ENCODE measurements at regions not wholly inside any gene's neighbourhood (a gene's known extent, or its start where the extent isn't known, plus 50 kb on each side); places are given as distances from the start of the nearest gene placed in this dataset.

GRCh38 chr2:45154606-45155155, 145.4 kb upstream of the SIX2 start:
- no peak for DNase-seq (ENCODE audit: extremely low read depth, low read depth)

DNA sequence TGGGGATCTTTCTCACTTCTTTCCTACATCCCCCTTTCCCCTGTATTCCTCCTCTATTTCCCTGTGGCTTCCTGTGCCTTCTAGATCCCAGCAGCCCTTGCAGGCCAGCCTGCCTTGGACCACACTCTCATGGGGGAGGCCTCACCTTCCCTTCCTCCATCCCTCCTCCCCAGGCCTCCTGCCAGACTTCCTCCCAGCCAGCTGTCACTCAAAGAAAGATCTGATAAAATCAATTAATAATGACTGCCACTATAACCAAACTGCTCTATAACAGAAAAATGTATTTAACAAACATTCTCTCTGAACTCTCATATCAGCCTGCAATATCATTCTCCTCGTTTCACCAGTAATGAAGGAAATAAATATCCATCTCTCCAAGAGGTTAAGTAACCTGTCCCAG, 144.9 kb upstream of the SIX2 start:
- no peak for DNase-seq (ENCODE audit: extremely low read depth, low read depth)

- DNase-seq (ENCODE audit: extremely low read depth, low read depth): no peak
Observed at GRCh38 chr2:45153121-45153520, 143.9 kb upstream of the SIX2 start.

GRCh38 chr2:45152691-45153090, 143.4 kb upstream of the SIX2 start:
- DNase-seq (ENCODE audit: extremely low read depth, low read depth): no peak

DNA sequence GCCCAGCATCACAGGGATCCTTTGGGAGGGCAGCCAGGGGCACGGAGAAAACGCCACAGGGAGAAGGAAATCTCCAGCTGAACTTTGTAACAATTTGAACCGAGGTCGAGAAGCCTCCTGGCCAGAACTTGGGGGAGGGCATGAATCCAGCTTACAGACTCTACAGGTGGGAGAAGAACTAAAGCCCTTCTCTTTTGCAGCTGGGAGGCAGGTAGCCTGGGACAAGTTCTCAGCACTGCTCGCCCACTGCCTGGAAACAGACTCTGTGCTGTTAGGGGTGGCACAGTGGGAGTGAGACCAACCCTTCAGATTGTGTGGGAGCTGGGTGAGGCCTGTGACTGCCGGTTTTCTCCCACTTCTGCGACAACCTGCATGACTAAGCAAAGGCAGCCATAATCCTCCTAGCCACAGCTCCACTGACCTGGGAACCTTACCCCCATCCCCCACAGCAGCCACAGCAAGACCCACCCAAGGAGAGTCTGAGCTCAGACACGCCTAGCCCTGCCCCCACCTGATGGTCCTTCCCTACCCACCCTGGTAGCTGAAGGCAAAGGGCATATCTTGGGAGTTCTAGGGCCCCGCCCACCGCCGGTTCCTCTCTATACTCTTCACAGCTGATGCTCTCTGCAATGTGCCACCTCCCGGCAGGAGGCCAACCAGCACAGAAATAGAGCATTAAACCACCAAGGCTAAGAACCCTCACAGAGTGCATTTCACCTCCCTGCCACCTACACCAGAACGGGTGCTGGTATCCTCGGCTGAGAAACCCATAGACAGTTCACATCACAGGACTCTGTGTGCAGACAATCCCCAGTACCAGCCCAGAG, 136.0 kb upstream of the SIX2 start:
- DNase-seq (ENCODE audit: extremely low read depth, low read depth): no peak

DNA sequence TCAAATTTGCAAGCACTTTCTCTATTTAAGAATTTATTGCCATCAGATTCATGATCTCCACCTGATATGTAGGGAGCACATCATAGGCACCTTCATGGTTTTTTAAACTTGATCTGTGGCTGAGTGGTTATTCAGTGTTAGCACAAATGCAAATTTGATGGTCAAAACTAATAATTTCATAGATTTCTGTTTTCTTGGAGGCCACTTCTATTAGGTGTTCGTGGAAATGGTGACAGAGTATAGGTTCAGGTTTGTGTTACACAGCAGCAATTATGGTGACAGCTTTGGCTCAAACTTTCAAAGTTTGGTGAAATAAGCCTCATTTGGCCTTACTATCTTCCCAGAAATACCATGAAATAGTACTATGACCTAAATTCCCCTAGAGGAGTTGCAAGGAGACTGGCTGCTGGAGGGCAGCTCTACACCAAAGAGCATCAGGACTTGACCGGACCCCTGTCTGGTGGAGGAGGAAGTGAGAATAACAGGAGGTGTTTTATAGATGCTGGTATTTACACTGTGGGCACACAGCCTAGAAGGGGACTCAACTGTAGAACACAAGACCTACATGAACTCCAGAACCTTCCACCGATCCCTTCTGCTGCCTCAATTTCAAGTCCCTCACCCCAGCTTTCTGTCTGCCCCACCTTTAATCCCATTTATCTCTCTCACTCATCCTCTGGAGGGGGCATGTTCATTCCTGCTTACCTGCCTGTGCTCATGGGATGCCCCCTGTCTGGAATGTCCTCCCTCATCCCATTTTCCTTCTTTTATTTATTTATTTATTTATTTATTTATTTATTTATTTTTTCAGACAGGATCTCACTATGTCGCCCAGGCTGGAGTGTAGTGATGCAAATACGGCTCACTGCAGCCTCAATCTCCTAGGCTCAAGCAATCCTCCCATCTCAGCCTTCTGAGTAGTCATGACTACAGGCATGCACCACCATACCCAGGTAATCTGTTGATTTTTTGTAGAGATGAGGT, 132.9 kb upstream of the SIX2 start:
- no peak for DNase-seq (ENCODE audit: extremely low read depth, low read depth)

- DNase-seq (ENCODE audit: extremely low read depth, low read depth): no peak
Observed at GRCh38 chr2:45140675-45141074, 131.4 kb upstream of the SIX2 start.

DNA sequence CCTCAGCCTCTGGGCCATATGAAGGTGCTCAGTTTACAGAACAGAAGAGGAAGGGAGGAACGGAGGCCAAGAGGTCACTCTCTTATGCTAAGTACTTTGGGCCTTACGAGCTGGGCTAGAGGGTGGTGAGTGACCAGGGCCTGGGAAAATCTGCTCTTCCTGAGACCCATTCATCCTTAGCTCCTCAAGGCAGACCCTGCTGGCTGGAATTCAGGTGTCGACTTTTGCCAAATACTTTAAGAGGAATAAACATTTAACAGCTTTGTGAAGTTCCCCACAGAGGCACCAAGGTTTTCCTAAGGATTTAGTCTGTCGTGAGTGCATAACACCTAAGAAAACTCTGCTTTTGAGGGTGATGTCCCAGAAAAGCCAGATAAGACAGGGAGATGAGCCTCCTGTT, 129.7 kb upstream of the SIX2 start:
- no peak for DNase-seq (ENCODE audit: extremely low read depth, low read depth)

- DNase-seq (ENCODE audit: extremely low read depth, low read depth): no peak
Observed at GRCh38 chr2:45137966-45138695, 128.9 kb upstream of the SIX2 start.

DNA sequence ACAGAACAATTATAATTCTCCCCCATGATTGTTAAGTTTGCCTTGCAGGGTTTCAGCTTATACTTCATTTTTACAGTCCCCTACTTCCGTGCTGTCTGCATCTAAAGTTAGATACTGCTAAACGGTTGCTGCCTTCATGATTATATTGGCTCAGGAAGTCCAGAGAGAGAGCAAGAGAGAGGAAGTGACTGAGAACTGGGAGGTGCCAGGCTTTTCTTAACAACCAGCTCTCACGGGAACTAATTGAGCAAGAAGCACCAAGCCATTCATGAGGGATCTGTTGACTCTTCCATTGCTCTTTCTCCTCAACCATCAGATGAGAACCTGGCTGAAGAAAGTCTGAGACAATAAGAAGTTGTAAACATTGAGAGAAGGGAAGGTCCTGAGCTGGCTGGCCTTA, 125.5 kb upstream of the SIX2 start:
- peak; percentile 8 for DNase-seq (ENCODE audit: extremely low read depth, low read depth)

DNA sequence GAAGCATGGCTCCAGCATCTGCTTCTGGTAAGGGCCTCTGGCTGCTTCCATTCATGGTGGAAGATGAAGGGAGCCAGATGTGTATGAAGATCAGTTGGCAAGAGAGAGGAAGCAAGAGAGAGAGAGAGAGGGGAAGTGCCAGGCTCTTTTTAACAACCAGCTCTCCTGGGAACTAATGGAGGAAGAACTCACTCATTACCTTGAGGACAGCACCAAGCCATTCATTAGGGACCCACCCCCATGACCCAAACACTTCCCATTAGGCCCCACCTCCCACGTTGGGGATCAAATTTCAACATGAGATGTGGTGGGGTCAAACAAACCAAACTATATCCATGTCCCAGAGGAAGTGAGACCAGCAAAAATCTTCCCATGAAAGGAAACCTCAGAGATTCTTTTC, 124.8 kb upstream of the SIX2 start:
- no peak for DNase-seq (ENCODE audit: extremely low read depth, low read depth)

DNA sequence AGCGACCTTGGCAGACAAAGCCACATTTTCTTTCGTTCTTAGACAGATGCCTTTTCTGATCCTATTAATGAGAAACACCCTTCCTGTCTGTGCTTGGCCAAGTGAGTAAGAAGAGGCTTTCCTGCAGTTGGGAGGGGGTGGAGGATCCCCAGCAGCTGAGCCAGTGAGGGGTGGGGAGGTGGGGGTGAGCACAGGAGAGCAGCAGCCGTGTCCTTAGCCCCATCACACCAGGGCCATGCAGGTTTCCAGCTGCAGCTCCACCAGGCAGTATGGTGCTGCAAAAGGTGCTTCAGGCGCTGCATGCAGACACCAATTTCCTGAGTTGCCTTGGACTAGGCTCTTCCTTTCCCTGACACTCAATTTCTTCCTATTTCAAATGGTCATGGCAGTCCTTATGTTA, 123.3 kb upstream of the SIX2 start:
- DNase-seq (ENCODE audit: extremely low read depth, low read depth): no peak

- DNase-seq (ENCODE audit: extremely low read depth, low read depth): no peak
Observed at GRCh38 chr2:45131587-45131986, 122.3 kb upstream of the SIX2 start.

- DNase-seq (ENCODE audit: extremely low read depth, low read depth): no peak
Observed at GRCh38 chr2:45130736-45131135, 121.5 kb upstream of the SIX2 start.

GRCh38 chr2:45128580-45128997, 119.3 kb upstream of the SIX2 start:
- peak; percentile 77 for DNase-seq (ENCODE audit: extremely low read depth, low read depth)

GRCh38 chr2:45127891-45128290, 118.6 kb upstream of the SIX2 start:
- no peak for DNase-seq (ENCODE audit: extremely low read depth, low read depth)

GRCh38 chr2:45127321-45127720, 118.1 kb upstream of the SIX2 start:
- no peak for DNase-seq (ENCODE audit: extremely low read depth, low read depth)

- no peak for DNase-seq (ENCODE audit: extremely low read depth, low read depth)
Observed at GRCh38 chr2:45125232-45125631, 116.0 kb upstream of the SIX2 start.

GRCh38 chr2:45124456-45124855, 115.2 kb upstream of the SIX2 start:
- DNase-seq (ENCODE audit: extremely low read depth, low read depth): no peak

GRCh38 chr2:45123521-45124191, 114.4 kb upstream of the SIX2 start:
- DNase-seq (ENCODE audit: extremely low read depth, low read depth): no peak
